NCI-H526 treated with DMSO at 0.1 percent for 48 hours (cell line): ENCODE measurements at regions not wholly inside any gene's neighbourhood (a gene's known extent, or its start where the extent isn't known, plus 50 kb on each side); places are given as distances from the start of the nearest gene placed in this dataset.
"Not testable (repeated sequence)": the region's sequence is repeated elsewhere in the genome, so short reads cannot be mapped to it uniquely, and the experiment has no call there.

Experiments
- DNase-seq: peaks from one replicate; lab custom pipeline; 2025; lab: John Stamatoyannopoulos, UW

GRCh38 chr9:1919229-1919628 lies 95.9 kb upstream of the SMARCA2 start:
- no peak for DNase-seq

- DNase-seq, result no peak
Measured at GRCh38 chr9:1920386-1920785, 94.8 kb upstream of the SMARCA2 start.

- DNase-seq, result no peak
Measured at GRCh38 chr9:1922026-1922425, 93.1 kb upstream of the SMARCA2 start.

- DNase-seq, result no peak
Measured at GRCh38 chr9:1927546-1927945, 87.6 kb upstream of the SMARCA2 start.

GRCh38 chr9:1929134-1929533 lies 86.0 kb upstream of the SMARCA2 start:
- DNase-seq, result no peak

GRCh38 chr9:1929722-1930244 lies 85.4 kb upstream of the SMARCA2 start:
- no peak for DNase-seq

- DNase-seq, result not testable (repeated sequence)
Measured at GRCh38 chr9:1930245-1930736, 84.9 kb upstream of the SMARCA2 start.

GRCh38 chr9:1938135-1938534 lies 77.0 kb upstream of the SMARCA2 start:
- no peak for DNase-seq

GRCh38 chr9:1938675-1939170 lies 76.4 kb upstream of the SMARCA2 start:
- no peak for DNase-seq

GRCh38 chr9:1939466-1939865 lies 75.7 kb upstream of the SMARCA2 start:
- DNase-seq, result no peak

- peak; percentile 53 for DNase-seq
Measured at GRCh38 chr9:1939926-1940368, 75.2 kb upstream of the SMARCA2 start.

GRCh38 chr9:1941989-1942388 lies 73.2 kb upstream of the SMARCA2 start:
- no peak for DNase-seq

GRCh38 chr9:1946526-1947283 lies 68.4 kb upstream of the SMARCA2 start:
- peak; percentile 3 for DNase-seq

- DNase-seq, result no peak
Measured at GRCh38 chr9:1947438-1947837, 67.7 kb upstream of the SMARCA2 start.

GRCh38 chr9:1948541-1948940 lies 66.6 kb upstream of the SMARCA2 start:
- DNase-seq, result no peak

GRCh38 chr9:1951446-1951845 lies 63.7 kb upstream of the SMARCA2 start:
- no peak for DNase-seq

- no peak for DNase-seq
Measured at GRCh38 chr9:1952001-1952400, 63.1 kb upstream of the SMARCA2 start.

GRCh38 chr9:1954238-1954637 lies 60.9 kb upstream of the SMARCA2 start:
- no peak for DNase-seq

GRCh38 chr9:1956958-1957357 lies 58.2 kb upstream of the SMARCA2 start:
- no peak for DNase-seq

GRCh38 chr9:1957856-1958255 lies 57.3 kb upstream of the SMARCA2 start:
- DNase-seq, result no peak

GRCh38 chr9:1959371-1959770 lies 55.8 kb upstream of the SMARCA2 start:
- DNase-seq, result no peak

- DNase-seq, result no peak
Measured at GRCh38 chr9:1960342-1961042, 54.7 kb upstream of the SMARCA2 start.

GRCh38 chr9:1962122-1962521 lies 53.0 kb upstream of the SMARCA2 start:
- no peak for DNase-seq
